Astrocyte (in vitro differentiated cells and primary cell): ENCODE measurements at regions not wholly inside any gene's neighbourhood (a gene's known extent, or its start where the extent isn't known, plus 50 kb on each side); places are given as distances from the start of the nearest gene placed in this dataset.

ENCODE experiments used
- EZH2 ChIP-seq: IDR thresholded peaks from 2 replicates; pipeline ENCODE4 v1.6.1; 2012; ENCODE audit warnings: mild to moderate bottlenecking, low read length, inconsistent platforms; ENCODE audit not compliant: insufficient read depth
- TF ChIP-seq, protein P1 (sequence below): IDR thresholded peaks from 2 replicates; pipeline ENCODE4 v1.5.1; 2011; ENCODE audit warnings: low read depth, mild to moderate bottlenecking, inconsistent platforms, low read length, moderate library complexity; ENCODE audit not compliant: insufficient read depth

DNA sequence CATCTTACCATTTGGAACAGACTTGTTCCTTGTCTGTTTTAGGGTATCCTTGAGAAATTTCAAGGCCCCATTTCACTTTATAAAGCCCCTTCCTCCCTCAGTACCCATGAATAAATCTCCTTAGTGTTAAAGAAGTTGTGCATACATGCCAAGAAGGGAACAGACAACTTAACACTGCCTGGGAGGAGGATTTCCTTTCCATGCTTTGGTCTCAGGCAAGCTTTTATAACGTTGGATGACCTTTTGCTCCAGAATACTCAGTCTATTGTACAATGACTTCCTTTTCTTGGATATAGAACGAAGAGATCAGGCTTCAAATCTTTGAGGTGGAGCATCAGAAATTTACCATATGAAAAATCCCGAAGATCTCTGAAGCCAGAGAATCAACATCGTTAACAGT lies 551.4 kb downstream of the PRKD1 start:
- TF ChIP-seq, protein P1, sequence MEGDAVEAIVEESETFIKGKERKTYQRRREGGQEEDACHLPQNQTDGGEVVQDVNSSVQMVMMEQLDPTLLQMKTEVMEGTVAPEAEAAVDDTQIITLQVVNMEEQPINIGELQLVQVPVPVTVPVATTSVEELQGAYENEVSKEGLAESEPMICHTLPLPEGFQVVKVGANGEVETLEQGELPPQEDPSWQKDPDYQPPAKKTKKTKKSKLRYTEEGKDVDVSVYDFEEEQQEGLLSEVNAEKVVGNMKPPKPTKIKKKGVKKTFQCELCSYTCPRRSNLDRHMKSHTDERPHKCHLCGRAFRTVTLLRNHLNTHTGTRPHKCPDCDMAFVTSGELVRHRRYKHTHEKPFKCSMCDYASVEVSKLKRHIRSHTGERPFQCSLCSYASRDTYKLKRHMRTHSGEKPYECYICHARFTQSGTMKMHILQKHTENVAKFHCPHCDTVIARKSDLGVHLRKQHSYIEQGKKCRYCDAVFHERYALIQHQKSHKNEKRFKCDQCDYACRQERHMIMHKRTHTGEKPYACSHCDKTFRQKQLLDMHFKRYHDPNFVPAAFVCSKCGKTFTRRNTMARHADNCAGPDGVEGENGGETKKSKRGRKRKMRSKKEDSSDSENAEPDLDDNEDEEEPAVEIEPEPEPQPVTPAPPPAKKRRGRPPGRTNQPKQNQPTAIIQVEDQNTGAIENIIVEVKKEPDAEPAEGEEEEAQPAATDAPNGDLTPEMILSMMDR: no peak
- TF ChIP-seq EZH2: no peak
